ENCODE measurements at regions not wholly inside any gene's neighbourhood (a gene's known extent, or its start where the extent isn't known, plus 50 kb on each side); places are given as distances from the start of the nearest gene placed in this dataset.

DNA sequence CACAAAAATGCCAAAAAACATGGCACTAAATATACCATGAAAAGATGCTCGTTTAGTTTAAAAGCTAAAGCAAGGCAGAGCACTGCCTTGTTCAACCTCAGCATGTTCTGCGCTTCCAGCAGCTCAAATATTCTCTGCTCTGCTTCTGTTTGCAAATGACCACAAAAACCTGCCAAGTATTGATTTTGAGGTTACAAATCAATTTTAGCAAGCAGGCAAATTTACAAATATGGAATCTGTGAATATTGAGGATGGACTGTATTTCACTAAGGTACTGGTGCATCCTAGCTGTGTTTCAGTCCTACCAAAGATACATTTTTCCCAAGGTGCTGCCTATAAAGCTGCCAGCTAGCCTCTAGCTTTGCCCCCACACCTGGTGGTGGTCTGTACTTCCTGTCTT, 449.9 kb downstream of the PREX1 start:
- TF ChIP-seq, protein P1, sequence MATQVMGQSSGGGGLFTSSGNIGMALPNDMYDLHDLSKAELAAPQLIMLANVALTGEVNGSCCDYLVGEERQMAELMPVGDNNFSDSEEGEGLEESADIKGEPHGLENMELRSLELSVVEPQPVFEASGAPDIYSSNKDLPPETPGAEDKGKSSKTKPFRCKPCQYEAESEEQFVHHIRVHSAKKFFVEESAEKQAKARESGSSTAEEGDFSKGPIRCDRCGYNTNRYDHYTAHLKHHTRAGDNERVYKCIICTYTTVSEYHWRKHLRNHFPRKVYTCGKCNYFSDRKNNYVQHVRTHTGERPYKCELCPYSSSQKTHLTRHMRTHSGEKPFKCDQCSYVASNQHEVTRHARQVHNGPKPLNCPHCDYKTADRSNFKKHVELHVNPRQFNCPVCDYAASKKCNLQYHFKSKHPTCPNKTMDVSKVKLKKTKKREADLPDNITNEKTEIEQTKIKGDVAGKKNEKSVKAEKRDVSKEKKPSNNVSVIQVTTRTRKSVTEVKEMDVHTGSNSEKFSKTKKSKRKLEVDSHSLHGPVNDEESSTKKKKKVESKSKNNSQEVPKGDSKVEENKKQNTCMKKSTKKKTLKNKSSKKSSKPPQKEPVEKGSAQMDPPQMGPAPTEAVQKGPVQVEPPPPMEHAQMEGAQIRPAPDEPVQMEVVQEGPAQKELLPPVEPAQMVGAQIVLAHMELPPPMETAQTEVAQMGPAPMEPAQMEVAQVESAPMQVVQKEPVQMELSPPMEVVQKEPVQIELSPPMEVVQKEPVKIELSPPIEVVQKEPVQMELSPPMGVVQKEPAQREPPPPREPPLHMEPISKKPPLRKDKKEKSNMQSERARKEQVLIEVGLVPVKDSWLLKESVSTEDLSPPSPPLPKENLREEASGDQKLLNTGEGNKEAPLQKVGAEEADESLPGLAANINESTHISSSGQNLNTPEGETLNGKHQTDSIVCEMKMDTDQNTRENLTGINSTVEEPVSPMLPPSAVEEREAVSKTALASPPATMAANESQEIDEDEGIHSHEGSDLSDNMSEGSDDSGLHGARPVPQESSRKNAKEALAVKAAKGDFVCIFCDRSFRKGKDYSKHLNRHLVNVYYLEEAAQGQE (IDR thresholded peaks at IDR 0.05; ENCODE audit: low read depth): no peak
- TF ChIP-seq TAF1 (IDR thresholded peaks at IDR 0.05; ENCODE audit: low read depth): no peak
- no peak for TF ChIP-seq EP300 (IDR thresholded peaks at IDR 0.05; ENCODE audit: borderline replicate concordance)
- TF ChIP-seq CEBPB (IDR thresholded peaks at IDR 0.05): no peak
- TF ChIP-seq EGR1 (IDR thresholded peaks at IDR 0.05): no peak
- no peak for TF ChIP-seq CREB1 (IDR thresholded peaks at IDR 0.05; ENCODE audit: low read depth)
- TF ChIP-seq, protein P2, sequence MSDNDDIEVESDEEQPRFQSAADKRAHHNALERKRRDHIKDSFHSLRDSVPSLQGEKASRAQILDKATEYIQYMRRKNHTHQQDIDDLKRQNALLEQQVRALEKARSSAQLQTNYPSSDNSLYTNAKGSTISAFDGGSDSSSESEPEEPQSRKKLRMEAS (IDR thresholded peaks at IDR 0.05): no peak
- no peak for TF ChIP-seq YY1 (IDR thresholded peaks at IDR 0.05; ENCODE audit: low read depth)
- TF ChIP-seq TCF12 (IDR thresholded peaks at IDR 0.05; ENCODE audit: low read depth): no peak
- no peak for TF ChIP-seq ZBTB7A (IDR thresholded peaks at IDR 0.05; ENCODE audit: low read depth)
- no peak for TF ChIP-seq RAD21 (IDR thresholded peaks at IDR 0.05; ENCODE audit: low read depth)
- TF ChIP-seq FOXM1 (IDR thresholded peaks at IDR 0.05; ENCODE audit: borderline replicate concordance, low read depth): no peak
- TF ChIP-seq, protein P3, sequence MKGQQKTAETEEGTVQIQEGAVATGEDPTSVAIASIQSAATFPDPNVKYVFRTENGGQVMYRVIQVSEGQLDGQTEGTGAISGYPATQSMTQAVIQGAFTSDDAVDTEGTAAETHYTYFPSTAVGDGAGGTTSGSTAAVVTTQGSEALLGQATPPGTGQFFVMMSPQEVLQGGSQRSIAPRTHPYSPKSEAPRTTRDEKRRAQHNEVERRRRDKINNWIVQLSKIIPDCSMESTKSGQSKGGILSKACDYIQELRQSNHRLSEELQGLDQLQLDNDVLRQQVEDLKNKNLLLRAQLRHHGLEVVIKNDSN (IDR thresholded peaks at IDR 0.05): no peak
- TF ChIP-seq TEAD4 (IDR thresholded peaks at IDR 0.05): no peak

DNA sequence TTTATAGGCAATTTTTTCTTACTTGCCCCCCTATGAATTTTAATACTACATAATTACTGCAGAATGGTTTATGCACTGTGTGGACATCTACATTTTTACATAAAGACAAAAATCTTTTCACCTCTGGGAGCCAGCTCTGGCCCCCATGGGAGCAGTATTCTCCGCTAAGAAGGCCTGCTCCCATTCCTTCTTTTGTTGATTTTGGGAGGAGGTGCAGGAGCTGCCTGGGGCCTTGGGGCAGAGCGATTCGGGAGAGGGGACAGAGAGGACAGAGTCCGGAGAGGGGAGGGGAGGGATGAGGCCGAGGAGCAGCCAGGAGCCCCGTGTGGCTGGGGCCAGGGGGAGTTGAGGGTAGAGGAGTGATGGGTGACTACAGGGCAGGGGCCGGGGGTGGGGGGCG, 452.0 kb downstream of the PREX1 start:
- TF ChIP-seq ZBTB7A (IDR thresholded peaks at IDR 0.05; ENCODE audit: low read depth): no peak
- no peak for TF ChIP-seq EGR1 (IDR thresholded peaks at IDR 0.05)
- TF ChIP-seq NFIC (IDR thresholded peaks at IDR 0.05): no peak
- no peak for TF ChIP-seq CEBPB (IDR thresholded peaks at IDR 0.05)
- no peak for TF ChIP-seq YY1 (IDR thresholded peaks at IDR 0.05; ENCODE audit: low read depth)
- TF ChIP-seq, protein P2 (IDR thresholded peaks at IDR 0.05): no peak
- TF ChIP-seq TEAD4 (IDR thresholded peaks at IDR 0.05): no peak
- TF ChIP-seq, protein P1 (IDR thresholded peaks at IDR 0.05; ENCODE audit: low read depth): no peak

DNA sequence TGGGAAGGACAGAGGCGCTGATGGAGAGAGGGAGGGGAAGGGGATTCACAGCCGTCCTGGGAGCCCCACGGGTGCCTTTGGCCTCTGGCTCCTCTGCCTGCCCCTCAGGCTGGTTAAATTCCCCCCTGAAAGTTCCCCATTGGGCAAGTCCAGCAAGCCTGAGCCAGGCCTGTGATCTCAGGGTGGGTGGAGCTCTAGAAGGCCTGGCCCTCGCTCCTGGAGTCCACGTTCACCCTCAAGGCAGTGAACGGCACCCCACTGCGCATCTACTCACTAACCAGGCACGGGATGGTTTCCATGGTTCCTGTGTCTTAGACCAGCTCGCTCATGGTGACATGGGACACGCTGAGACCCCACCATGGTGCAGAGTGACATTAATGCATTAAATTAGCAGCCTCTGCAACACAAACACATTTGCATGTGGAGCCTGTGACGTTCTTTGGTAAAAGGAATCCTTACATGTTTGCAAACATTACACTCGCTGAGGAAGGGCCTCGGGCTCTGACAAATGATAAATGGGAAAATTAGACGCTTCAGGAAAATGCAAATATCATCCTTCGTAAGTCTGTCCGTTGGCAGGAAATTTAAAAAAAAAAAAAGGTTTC, 452.7 kb downstream of the PREX1 start:
- TF ChIP-seq YY1 (IDR thresholded peaks at IDR 0.05; ENCODE audit: low read depth) (no peak), CEBPB (IDR thresholded peaks at IDR 0.05) (no peak), CREB1 (IDR thresholded peaks at IDR 0.05; ENCODE audit: low read depth) (no peak), TAF1 (IDR thresholded peaks at IDR 0.05; ENCODE audit: low read depth) (no peak), RAD21 (IDR thresholded peaks at IDR 0.05; ENCODE audit: low read depth) (no peak), EGR1 (IDR thresholded peaks at IDR 0.05) (no peak), NFIC (IDR thresholded peaks at IDR 0.05) (no peak), TCF12 (IDR thresholded peaks at IDR 0.05; ENCODE audit: low read depth) (no peak), EP300 (IDR thresholded peaks at IDR 0.05; ENCODE audit: borderline replicate concordance) (no peak), ZBTB7A (IDR thresholded peaks at IDR 0.05; ENCODE audit: low read depth) (no peak), FOXM1 (IDR thresholded peaks at IDR 0.05; ENCODE audit: borderline replicate concordance, low read depth) (no peak)
- TF ChIP-seq, protein P1 (IDR thresholded peaks at IDR 0.05; ENCODE audit: low read depth): no peak
- TF ChIP-seq, protein P3 (IDR thresholded peaks at IDR 0.05): no peak
- TF ChIP-seq, protein P2 (IDR thresholded peaks at IDR 0.05): no peak

Data from Ishikawa (cell line).